ENCODE measurements at regions not wholly inside any gene's neighbourhood (a gene's known extent, or its start where the extent isn't known, plus 50 kb on each side); places are given as distances from the start of the nearest gene placed in this dataset.

DNA sequence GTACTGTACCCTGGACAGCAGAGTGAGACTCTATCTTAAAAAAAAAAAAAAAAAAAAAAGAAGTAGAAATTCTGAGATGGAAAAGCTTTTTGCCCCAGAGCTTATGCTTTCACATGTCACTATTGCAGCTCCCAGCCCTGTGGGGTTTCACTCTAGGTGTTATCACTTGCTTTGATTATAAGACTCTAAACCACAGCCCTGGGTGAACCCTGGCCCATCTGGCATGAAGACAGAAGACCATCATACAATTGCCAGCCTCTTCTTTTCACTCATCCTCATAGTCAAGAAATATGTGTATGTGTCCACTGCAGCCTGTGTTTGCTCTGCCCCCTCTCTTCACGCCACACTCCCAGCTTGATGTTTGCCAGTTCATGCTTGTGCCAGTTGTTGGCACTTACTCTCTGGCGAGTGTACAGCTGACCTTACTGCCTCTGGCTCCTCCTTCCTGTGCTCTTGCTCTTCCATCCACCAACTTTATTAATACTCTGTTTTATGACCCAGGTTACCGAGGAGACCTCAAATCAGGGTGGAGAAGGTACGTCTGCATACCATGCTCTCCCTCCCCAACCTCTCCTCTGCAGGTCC is 136.7 kb upstream of the NCK2 start:
- POLR2A ChIA-PET, result interaction anchor here (0.6 kb wide), 2 partner anchors 159 to 489 kb away, joined by 3 to 4 read pairs; no protein-coding TSS in a partner anchor
- Mint-ChIP-seq H3K36me3 (no peaks in the 10 kb centered on the region), H3K9me3 (no peaks in the 10 kb centered on the region), H3K4me3 (no peak overlapping the region), H3K4me1 (peaks cover 44% of the 10 kb centered on the region), H3K27me3 (ENCODE audit: low read depth) (no peaks in the 10 kb centered on the region), H3K27ac (no peak overlapping the region)
- CTCF ChIA-PET, result no interaction called here
- ATAC-seq (no peak), DNase-seq (ENCODE audit: low spot score) (no peak)
- TF ChIP-seq MYBL2 (CRISPR knock-in tag; IDR thresholded peaks at IDR 0.05) (no peak), GTF2I (CRISPR knock-in tag; conservative IDR thresholded peaks at IDR 0.05) (no peak), ZNF317 (CRISPR knock-in tag; IDR thresholded peaks at IDR 0.05; ENCODE audit: borderline replicate concordance, low read depth) (no peak), ZNF263 (CRISPR knock-in tag; IDR thresholded peaks at IDR 0.05; ENCODE audit: low read depth) (no peak)

GRCh38 chr2:105606081-105606480 is 138.6 kb upstream of the NCK2 start:
- H3K27ac Mint-ChIP-seq, result no peak overlapping the region
- DNase-seq (ENCODE audit: low spot score), result no peak
- H3K36me3 Mint-ChIP-seq, result no peaks in the 10 kb centered on the region
- ChIA-PET POLR2A (interaction anchor here (0.7 kb wide), 1 partner anchor 150 kb away, joined by 5 read pairs; no protein-coding TSS in a partner anchor), CTCF (no interaction called here)
- H3K4me3 Mint-ChIP-seq, result no peak overlapping the region
- H3K27me3 Mint-ChIP-seq (ENCODE audit: low read depth), result no peaks in the 10 kb centered on the region
- H3K9me3 Mint-ChIP-seq, result no peaks in the 10 kb centered on the region
- no peak for ATAC-seq
- TF ChIP-seq ERG (CRISPR knock-in tag; IDR thresholded peaks at IDR 0.05) (no peak), HMGA2 (CRISPR knock-in tag; IDR thresholded peaks at IDR 0.05) (no peak), PREB (CRISPR knock-in tag; IDR thresholded peaks at IDR 0.05; ENCODE audit: borderline replicate concordance) (no peak), NR1H2 (CRISPR knock-in tag; IDR thresholded peaks at IDR 0.05) (no peak), STAT6 (CRISPR knock-in tag; conservative IDR thresholded peaks at IDR 0.05; ENCODE audit: low read depth) (no peak), JAZF1 (CRISPR knock-in tag; IDR thresholded peaks at IDR 0.05) (no peak), OVOL2 (CRISPR knock-in tag; IDR thresholded peaks at IDR 0.05; ENCODE audit: borderline replicate concordance) (no peak), ZMAT4 (CRISPR knock-in tag; IDR thresholded peaks at IDR 0.05) (no peak), ZNF425 (CRISPR knock-in tag; conservative IDR thresholded peaks at IDR 0.05) (no peak)
- H3K4me1 Mint-ChIP-seq, result peaks cover 38% of the 10 kb centered on the region

DNA sequence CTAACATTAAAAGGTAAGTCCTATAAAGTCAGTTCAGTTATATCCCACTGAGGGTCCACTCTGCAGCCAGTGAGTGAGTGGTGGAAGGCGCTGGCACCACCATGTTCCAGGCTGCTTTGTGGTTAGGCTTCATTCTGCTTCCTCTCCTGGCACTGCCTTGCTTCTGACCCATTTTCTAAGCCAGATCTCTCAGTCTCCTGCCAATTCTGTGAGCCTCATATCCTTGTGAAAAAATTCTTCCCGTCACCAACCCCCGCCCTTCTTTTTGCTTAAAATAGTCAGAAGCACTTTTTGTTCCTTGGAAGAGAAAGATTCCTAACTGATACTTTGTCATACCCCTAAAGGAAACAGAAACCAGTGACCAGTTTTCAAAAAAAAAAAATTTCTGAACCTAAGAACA is 139.8 kb upstream of the NCK2 start:
- DNase-seq (ENCODE audit: low spot score) (no peak), ATAC-seq (no peak)
- Mint-ChIP-seq H3K9me3 (peaks cover 3% of the 10 kb centered on the region; the same call in 1 of the 2 replicates), H3K27ac (peak overlapping the region; percentile 14; the same call in 1 of the 2 replicates), H3K27me3 (ENCODE audit: low read depth) (no peaks in the 10 kb centered on the region), H3K4me1 (peaks cover 29% of the 10 kb centered on the region), H3K4me3 (no peak overlapping the region), H3K36me3 (no peaks in the 10 kb centered on the region)
- ChIA-PET POLR2A (no interaction called here), CTCF (no interaction called here)
- TF ChIP-seq NFE2L1 (CRISPR knock-in tag; IDR thresholded peaks at IDR 0.05), result no peak
- TF ChIP-seq FOXK1 (CRISPR knock-in tag; IDR thresholded peaks at IDR 0.05), result no peak
- TF ChIP-seq ZBTB21 (CRISPR knock-in tag; IDR thresholded peaks at IDR 0.05; ENCODE audit: borderline replicate concordance), result no peak
- no peak for TF ChIP-seq SP1 (CRISPR knock-in tag; conservative IDR thresholded peaks at IDR 0.05)
- TF ChIP-seq NFYB (CRISPR knock-in tag; conservative IDR thresholded peaks at IDR 0.05; ENCODE audit: low read depth), result no peak
- no peak for TF ChIP-seq JUN (CRISPR knock-in tag; IDR thresholded peaks at IDR 0.05)
- TF ChIP-seq USF2 (CRISPR knock-in tag; IDR thresholded peaks at IDR 0.05), result no peak
- TF ChIP-seq SMAD3 (CRISPR knock-in tag; IDR thresholded peaks at IDR 0.05; ENCODE audit: borderline replicate concordance), result no peak
- TF ChIP-seq CBFB (CRISPR knock-in tag; IDR thresholded peaks at IDR 0.05; ENCODE audit: low read depth), result no peak
- no peak for TF ChIP-seq CREB1 (CRISPR knock-in tag; IDR thresholded peaks at IDR 0.05)
- TF ChIP-seq MXD4 (CRISPR knock-in tag; IDR thresholded peaks at IDR 0.05; ENCODE audit: borderline replicate concordance), result no peak
- no peak for TF ChIP-seq RELA (CRISPR knock-in tag; IDR thresholded peaks at IDR 0.05; ENCODE audit: borderline replicate concordance)
- TF ChIP-seq ZNF263 (CRISPR knock-in tag; IDR thresholded peaks at IDR 0.05; ENCODE audit: low read depth), result no peak
- TF ChIP-seq ZNF423 (CRISPR knock-in tag; IDR thresholded peaks at IDR 0.05), result no peak

Data from WTC11 (cell line).